Activated B cell treated with CpG ODN at 0.5 μM for 24 hours (primary cell): ENCODE measurements at regions not wholly inside any gene's neighbourhood (a gene's known extent, or its start where the extent isn't known, plus 50 kb on each side); places are given as distances from the start of the nearest gene placed in this dataset.
A peak's percentile ranks its signal among the peaks of the same experiment; 100 is the strongest.
"Not testable (repeated sequence)": the region's sequence is repeated elsewhere in the genome, so short reads cannot be mapped to it uniquely, and the experiment has no call there.

ENCODE experiments used
- ATAC-seq: fragments of 200-7000 bp; cut with Tn5 transposase; one replicate; pipeline ENCODE4 v1.10.0; 2021; ENCODE audit warnings: low read depth, mild to moderate bottlenecking, moderate library complexity
- CTCF ChIA-PET: fragments of 350-600 bp; sonication (Branson Sonifier 250); formaldehyde crosslinking; loops from one replicate; lab custom pipeline; 2021; ENCODE audit warnings: antibody characterized with exemption; lab: Charles Lee
- POLR2A ChIA-PET: fragments of 350-600 bp; sonication (Branson Sonifier 250); formaldehyde crosslinking; loops from one replicate; lab custom pipeline; 2021; ENCODE audit warnings: antibody characterized with exemption; lab: Charles Lee
- DNase-seq: peaks from one replicate; pipeline ENCODE4 v3.0.0; 2022
- H3K27ac Mint-ChIP-seq: one replicate; pipeline ENCODE4 v1.8.0; 2020; ENCODE audit warnings: mixed read lengths
- H3K27me3 Mint-ChIP-seq: one replicate; pipeline ENCODE4 v1.8.0; 2021; ENCODE audit warnings: mixed read lengths
- H3K36me3 Mint-ChIP-seq: one replicate; pipeline ENCODE4 v1.8.0; 2021; ENCODE audit warnings: low read depth, mixed read lengths
- H3K4me1 Mint-ChIP-seq: one replicate; pipeline ENCODE4 v1.8.0; 2021; ENCODE audit warnings: mixed read lengths
- H3K4me3 Mint-ChIP-seq: one replicate; pipeline ENCODE4 v1.8.0; 2020; ENCODE audit warnings: mild to moderate bottlenecking, mixed read lengths
- H3K9me3 Mint-ChIP-seq: one replicate; pipeline ENCODE4 v1.8.0; 2020; ENCODE audit warnings: mixed read lengths
- intact Hi-C: fragments of 100-400 bp; cut with micrococcal nuclease; formaldehyde crosslinking; loops from one replicate; pipeline ENCODE4 v1.15.1; 2024
- TF ChIP-seq, protein P1 (sequence below): fragments of 200-600 bp; IDR thresholded peaks from one replicate; pipeline ENCODE4 v1.8.0; 2022; ENCODE audit warnings: antibody characterized with exemption, mild to moderate bottlenecking

DNA sequence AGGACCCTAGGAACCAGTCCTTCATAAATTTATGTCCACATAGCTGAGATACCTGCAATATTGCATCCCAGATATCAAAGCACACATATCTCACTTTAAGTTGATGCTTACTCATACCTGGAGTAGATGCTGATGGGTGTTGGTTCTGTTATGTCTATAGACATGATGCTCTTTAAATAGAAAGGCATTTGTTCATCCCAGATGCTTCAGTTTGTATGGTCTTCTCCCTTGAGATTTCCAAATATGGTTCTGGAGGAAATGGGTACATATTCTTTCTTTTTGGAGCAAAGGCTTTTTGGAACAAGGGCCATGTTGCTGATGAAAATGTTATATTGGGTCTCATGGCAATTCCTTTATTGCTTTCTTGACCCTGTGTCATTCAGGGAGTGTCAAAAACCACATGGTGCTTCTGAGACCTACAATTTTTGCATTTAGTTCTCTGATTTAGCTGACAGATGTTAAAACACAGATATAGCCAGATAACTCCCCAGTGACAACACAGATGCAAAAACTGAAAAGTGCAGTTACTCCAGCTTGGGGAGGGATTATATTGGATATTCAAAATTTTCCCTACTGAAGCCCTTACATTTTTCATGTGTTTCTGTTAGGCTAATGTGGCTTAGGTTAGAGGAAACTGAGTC, 211.4 kb downstream of the KCNRG start:
- H3K4me3 Mint-ChIP-seq: no peak overlapping the region
- ATAC-seq (peak; percentile 62), DNase-seq (no peak)
- no peaks in the 10 kb centered on the region for H3K27me3 Mint-ChIP-seq
- TF ChIP-seq, protein P1, sequence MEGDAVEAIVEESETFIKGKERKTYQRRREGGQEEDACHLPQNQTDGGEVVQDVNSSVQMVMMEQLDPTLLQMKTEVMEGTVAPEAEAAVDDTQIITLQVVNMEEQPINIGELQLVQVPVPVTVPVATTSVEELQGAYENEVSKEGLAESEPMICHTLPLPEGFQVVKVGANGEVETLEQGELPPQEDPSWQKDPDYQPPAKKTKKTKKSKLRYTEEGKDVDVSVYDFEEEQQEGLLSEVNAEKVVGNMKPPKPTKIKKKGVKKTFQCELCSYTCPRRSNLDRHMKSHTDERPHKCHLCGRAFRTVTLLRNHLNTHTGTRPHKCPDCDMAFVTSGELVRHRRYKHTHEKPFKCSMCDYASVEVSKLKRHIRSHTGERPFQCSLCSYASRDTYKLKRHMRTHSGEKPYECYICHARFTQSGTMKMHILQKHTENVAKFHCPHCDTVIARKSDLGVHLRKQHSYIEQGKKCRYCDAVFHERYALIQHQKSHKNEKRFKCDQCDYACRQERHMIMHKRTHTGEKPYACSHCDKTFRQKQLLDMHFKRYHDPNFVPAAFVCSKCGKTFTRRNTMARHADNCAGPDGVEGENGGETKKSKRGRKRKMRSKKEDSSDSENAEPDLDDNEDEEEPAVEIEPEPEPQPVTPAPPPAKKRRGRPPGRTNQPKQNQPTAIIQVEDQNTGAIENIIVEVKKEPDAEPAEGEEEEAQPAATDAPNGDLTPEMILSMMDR: no peak
- peak overlapping the region; percentile 68 for H3K27ac Mint-ChIP-seq
- H3K9me3 Mint-ChIP-seq: no peaks in the 10 kb centered on the region
- POLR2A ChIA-PET: interaction anchor here (0.6 to 6.4 kb wide), 9 partner anchors 10 to 685 kb away, joined by 3 to 65 read pairs (median 3); partner anchors contain the start of gene TRIM13
- no peaks in the 10 kb centered on the region for H3K36me3 Mint-ChIP-seq
- CTCF ChIA-PET: interaction anchor here (1.3 kb wide), 1 partner anchor 18 kb away, joined by 3 read pairs; no protein-coding TSS in a partner anchor
- H3K4me1 Mint-ChIP-seq: peaks cover 44% of the 10 kb centered on the region
- intact Hi-C loops: loop anchor here (1.0 to 2.0 kb wide), 3 partner anchors 9 to 18 kb away; no protein-coding TSS in a partner anchor

DNA sequence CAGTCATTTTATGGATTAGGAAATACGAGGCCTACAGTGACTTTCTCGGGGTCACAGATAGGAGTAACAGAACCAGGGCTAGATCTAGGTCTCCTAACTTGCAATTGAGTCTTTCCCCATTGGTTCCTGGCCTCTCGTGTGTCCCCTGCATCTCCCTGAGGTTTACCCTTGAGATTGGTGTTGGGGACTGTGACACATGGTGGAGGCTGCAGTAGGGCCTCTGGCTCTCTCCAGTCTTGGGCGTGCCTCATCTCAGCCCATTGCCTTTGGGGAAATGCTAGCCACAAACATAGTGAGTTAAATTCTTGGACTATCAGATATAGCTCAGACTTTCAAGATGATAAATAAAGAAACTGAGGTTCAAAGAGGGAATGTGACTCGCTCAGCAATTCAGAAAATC, 212.1 kb downstream of the KCNRG start:
- DNase-seq: no peak
- Mint-ChIP-seq H3K36me3 (no peaks in the 10 kb centered on the region), H3K4me3 (no peak overlapping the region), H3K27me3 (no peaks in the 10 kb centered on the region), H3K4me1 (peaks cover 44% of the 10 kb centered on the region), H3K9me3 (no peaks in the 10 kb centered on the region), H3K27ac (peak overlapping the region; percentile 68)
- intact Hi-C loops: loop anchor here (2.0 kb wide), 2 partner anchors 17 to 19 kb away; no protein-coding TSS in a partner anchor
- POLR2A ChIA-PET: interaction anchor here (0.6 to 6.4 kb wide), 10 partner anchors 9 to 684 kb away, joined by 3 to 65 read pairs (median 3); partner anchors contain the start of gene TRIM13
- TF ChIP-seq, protein P1: no peak
- CTCF ChIA-PET: interaction anchor here (1.3 kb wide), 1 partner anchor 17 kb away, joined by 3 read pairs; no protein-coding TSS in a partner anchor
- no peak for ATAC-seq

DNA sequence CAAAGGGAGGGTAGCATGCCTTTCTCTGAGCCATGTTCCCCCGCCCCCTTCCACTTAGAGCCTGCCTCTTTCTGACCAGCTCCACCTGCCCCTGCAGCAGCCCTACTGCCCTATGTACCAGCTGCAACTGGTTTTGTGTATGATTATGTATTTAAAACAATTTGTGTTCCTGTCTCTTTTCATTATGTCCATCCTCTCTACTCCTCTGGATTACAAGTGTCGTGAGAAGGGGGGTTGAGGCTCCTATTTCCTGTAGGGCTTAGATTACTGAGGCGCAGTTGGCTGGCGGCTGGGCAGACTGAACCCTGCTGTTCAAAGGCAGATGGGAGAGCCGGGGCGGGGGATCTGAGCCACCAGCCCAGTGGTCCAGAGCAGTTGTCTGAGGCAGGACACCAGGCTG, 213.3 kb downstream of the KCNRG start:
- peaks cover 46% of the 10 kb centered on the region for H3K4me1 Mint-ChIP-seq
- TF ChIP-seq, protein P1: no peak
- DNase-seq (no peak), ATAC-seq (no peak)
- H3K36me3 Mint-ChIP-seq: peaks cover 2% of the 10 kb centered on the region
- no peak overlapping the region for H3K4me3 Mint-ChIP-seq
- POLR2A ChIA-PET: interaction anchor here (2.1 kb wide), 1 partner anchor 103 kb away, joined by 8 read pairs; no protein-coding TSS in a partner anchor
- H3K27ac Mint-ChIP-seq: no peak overlapping the region
- peaks cover 5% of the 10 kb centered on the region for H3K9me3 Mint-ChIP-seq
- intact Hi-C loops: no loop called here
- CTCF ChIA-PET: no interaction called here
- no peaks in the 10 kb centered on the region for H3K27me3 Mint-ChIP-seq

DNA sequence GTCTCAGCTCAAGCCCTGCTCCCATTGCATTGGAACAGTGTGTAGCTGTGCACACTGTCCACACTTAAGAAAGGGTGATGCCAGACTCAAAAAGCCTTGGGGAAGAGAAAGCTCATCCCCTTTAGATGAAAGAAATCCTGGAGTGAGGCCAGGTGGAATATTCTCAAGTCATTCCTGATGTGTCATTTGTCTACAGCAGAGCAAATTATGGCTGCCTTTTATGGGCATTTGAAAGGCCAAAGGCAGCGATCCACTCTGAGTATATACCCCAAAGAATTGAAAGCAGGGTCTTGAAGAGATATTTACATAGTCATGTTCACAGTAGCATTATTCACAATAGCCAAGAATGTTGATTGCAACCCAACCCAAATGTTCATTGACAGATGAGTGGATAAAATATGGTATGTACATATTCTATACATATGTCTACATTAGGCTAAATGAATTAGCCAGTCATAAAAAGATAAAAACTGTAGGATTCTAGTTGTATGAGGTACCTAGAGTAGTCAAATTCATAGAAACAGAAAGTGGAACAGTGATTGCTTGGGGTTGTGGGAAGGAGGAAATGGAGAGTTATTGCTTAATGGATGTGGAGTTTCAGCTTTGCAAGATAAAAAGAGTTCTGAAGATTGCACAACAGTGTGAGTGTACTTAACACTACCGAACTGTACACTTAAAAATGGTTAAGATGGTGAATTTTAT, 214.9 kb downstream of the KCNRG start:
- Mint-ChIP-seq H3K9me3 (peaks cover 5% of the 10 kb centered on the region), H3K4me1 (peaks cover 40% of the 10 kb centered on the region), H3K27me3 (no peaks in the 10 kb centered on the region), H3K4me3 (no peak overlapping the region), H3K36me3 (peaks cover 2% of the 10 kb centered on the region), H3K27ac (peak overlapping the region; percentile 1)
- ATAC-seq: peak; percentile 49
- TF ChIP-seq, protein P1: no peak
- CTCF ChIA-PET: no interaction called here
- POLR2A ChIA-PET: interaction anchor here (0.6 to 2.1 kb wide), 6 partner anchors 11 to 570 kb away, joined by 3 to 11 read pairs (median 6); no protein-coding TSS in a partner anchor
- no peak for DNase-seq
- intact Hi-C loops: no loop called here

DNA sequence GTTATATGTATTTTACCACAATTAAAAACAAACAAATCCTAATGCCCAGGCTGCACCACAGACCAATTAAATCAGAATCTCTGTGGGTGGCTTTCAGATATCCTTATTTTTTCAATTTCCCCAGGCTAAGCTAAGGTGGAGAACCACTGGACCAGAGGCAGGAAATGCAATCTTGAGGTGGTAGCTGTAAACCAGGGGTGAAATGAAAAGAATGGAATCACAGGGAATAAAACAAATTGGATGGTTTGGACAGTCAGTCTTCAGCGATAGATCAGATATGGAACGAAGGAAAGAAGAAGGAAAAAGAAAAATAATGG, 215.4 kb downstream of the KCNRG start:
- ATAC-seq: no peak
- Mint-ChIP-seq H3K4me3 (no peak overlapping the region), H3K27me3 (no peaks in the 10 kb centered on the region), H3K9me3 (peaks cover 5% of the 10 kb centered on the region), H3K4me1 (peaks cover 45% of the 10 kb centered on the region), H3K36me3 (peaks cover 4% of the 10 kb centered on the region), H3K27ac (peak overlapping the region; percentile 1)
- DNase-seq: no peak
- intact Hi-C loops: no loop called here
- TF ChIP-seq, protein P1: no peak
- ChIA-PET POLR2A (interaction anchor here (0.9 to 1.8 kb wide), 5 partner anchors 63 to 570 kb away, joined by 3 to 11 read pairs (median 6); no protein-coding TSS in a partner anchor), CTCF (no interaction called here)

DNA sequence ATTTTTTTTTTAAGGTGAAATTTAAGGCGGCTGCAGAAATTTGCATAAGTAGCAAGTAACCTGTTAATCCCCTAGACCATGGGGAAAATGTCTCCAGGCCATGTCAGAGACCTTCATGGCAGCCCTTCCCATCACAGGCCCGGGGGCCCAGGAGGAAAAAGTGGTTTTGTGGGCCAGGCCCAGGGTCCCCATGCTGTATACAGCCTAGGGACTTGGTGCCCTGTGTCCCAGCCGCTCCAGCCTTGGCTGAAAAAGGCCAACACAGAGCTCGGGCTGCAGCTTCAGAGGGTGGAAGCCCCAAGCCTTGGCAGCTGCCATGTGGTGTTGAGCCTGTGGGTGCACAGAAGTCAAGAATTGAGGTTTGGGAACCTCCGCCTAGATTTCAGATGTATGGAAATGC, 218.3 kb downstream of the KCNRG start:
- POLR2A ChIA-PET: interaction anchor here (0.7 to 1.1 kb wide), 2 partner anchors 12 to 109 kb away, joined by 3 read pairs; no protein-coding TSS in a partner anchor
- ATAC-seq, H3K9me3 Mint-ChIP-seq, H3K27me3 Mint-ChIP-seq, H3K4me3 Mint-ChIP-seq, H3K27ac Mint-ChIP-seq, intact Hi-C loops, CTCF ChIA-PET, H3K36me3 Mint-ChIP-seq, DNase-seq: not testable (repeated sequence)
- peaks cover 59% of the 10 kb centered on the region for H3K4me1 Mint-ChIP-seq
